Rectal smooth muscle tissue (tissue), 1 donor: ENCODE measurements at regions not wholly inside any gene's neighbourhood (a gene's known extent, or its start where the extent isn't known, plus 50 kb on each side); places are given as distances from the start of the nearest gene placed in this dataset.
"Not testable (repeated sequence)": the region's sequence is repeated elsewhere in the genome, so short reads cannot be mapped to it uniquely, and the experiment has no call there.

Experiments
- H3K27ac ChIP-seq: one replicate; pipeline ENCODE4 v1.7.0; 2013; ENCODE audit warnings: low read depth, low read length, inconsistent platforms
- H3K27me3 ChIP-seq: one replicate; pipeline ENCODE4 v1.7.0; 2013; ENCODE audit warnings: low read length; ENCODE audit not compliant: control insufficient read depth, insufficient read depth
- H3K36me3 ChIP-seq: one replicate; pipeline ENCODE4 v1.7.0; 2013; ENCODE audit warnings: low read length; ENCODE audit not compliant: control insufficient read depth, insufficient read depth
- H3K4me1 ChIP-seq: one replicate; pipeline ENCODE4 v1.7.0; 2013; ENCODE audit warnings: low read length; ENCODE audit not compliant: control insufficient read depth, insufficient read depth
- H3K4me3 ChIP-seq: one replicate; pipeline ENCODE4 v1.7.0; 2013; ENCODE audit warnings: low read length
- H3K9ac ChIP-seq: one replicate; pipeline ENCODE4 v1.7.0; 2013; ENCODE audit warnings: low read length

GRCh38 chr5:90274216-90274615, 135.3 kb downstream of the CETN3 start:
- Histone ChIP-seq H3K4me1 (no peaks in the 10 kb centered on the region), H3K27ac (no peak overlapping the region), H3K4me3 (no peak overlapping the region), H3K9ac (no peak overlapping the region), H3K27me3 (no peaks in the 10 kb centered on the region), H3K36me3 (no peaks in the 10 kb centered on the region)

GRCh38 chr5:90267646-90268045, 141.9 kb downstream of the CETN3 start:
- Histone ChIP-seq H3K4me3 (no peak overlapping the region), H3K36me3 (no peaks in the 10 kb centered on the region), H3K9ac (no peak overlapping the region), H3K27ac (no peak overlapping the region), H3K4me1 (peaks cover 5% of the 10 kb centered on the region), H3K27me3 (no peaks in the 10 kb centered on the region)

GRCh38 chr5:90265545-90265857, 144.1 kb downstream of the CETN3 start:
- Histone ChIP-seq H3K27ac (no peak overlapping the region), H3K36me3 (no peaks in the 10 kb centered on the region), H3K9ac (no peak overlapping the region), H3K4me3 (no peak overlapping the region), H3K27me3 (no peaks in the 10 kb centered on the region), H3K4me1 (peaks cover 5% of the 10 kb centered on the region)

- Histone ChIP-seq H3K4me1 (peaks cover 5% of the 10 kb centered on the region), H3K9ac (no peak overlapping the region), H3K27me3 (no peaks in the 10 kb centered on the region), H3K27ac (no peak overlapping the region), H3K36me3 (no peaks in the 10 kb centered on the region), H3K4me3 (no peak overlapping the region)
These were observed 144.6 kb downstream of the CETN3 start for GRCh38 chr5:90264689-90265544.

- Histone ChIP-seq H3K27ac (no peak overlapping the region), H3K9ac (no peak overlapping the region), H3K27me3 (no peaks in the 10 kb centered on the region), H3K4me3 (no peak overlapping the region), H3K36me3 (no peaks in the 10 kb centered on the region), H3K4me1 (peaks cover 5% of the 10 kb centered on the region)
These were observed 146.3 kb downstream of the CETN3 start for GRCh38 chr5:90263102-90263820.

- H3K36me3 ChIP-seq = no peaks in the 10 kb centered on the region
- H3K27ac ChIP-seq = no peak overlapping the region
- H3K27me3 ChIP-seq = no peaks in the 10 kb centered on the region
- no peak overlapping the region for H3K4me3 ChIP-seq
- no peaks in the 10 kb centered on the region for H3K4me1 ChIP-seq
- H3K9ac ChIP-seq = no peak overlapping the region
These were observed 158.1 kb downstream of the CETN3 start for GRCh38 chr5:90251447-90251846.

- Histone ChIP-seq H3K4me3 (no peak overlapping the region), H3K4me1 (peaks cover 3% of the 10 kb centered on the region), H3K9ac (no peak overlapping the region), H3K27me3 (no peaks in the 10 kb centered on the region), H3K36me3 (no peaks in the 10 kb centered on the region), H3K27ac (no peak overlapping the region)
These were observed 160.9 kb downstream of the CETN3 start for GRCh38 chr5:90248640-90249039.

- not testable (repeated sequence) for H3K36me3 ChIP-seq, H3K4me3 ChIP-seq, H3K4me1 ChIP-seq, H3K9ac ChIP-seq, H3K27ac ChIP-seq, H3K27me3 ChIP-seq
These were observed 165.7 kb downstream of the CETN3 start for GRCh38 chr5:90243848-90244247.

- Histone ChIP-seq H3K4me3 (no peak overlapping the region), H3K4me1 (no peaks in the 10 kb centered on the region), H3K9ac (no peak overlapping the region), H3K27ac (no peak overlapping the region), H3K36me3 (no peaks in the 10 kb centered on the region), H3K27me3 (no peaks in the 10 kb centered on the region)
These were observed 176.1 kb downstream of the CETN3 start for GRCh38 chr5:90233476-90233875.

GRCh38 chr5:90231688-90232087, 177.9 kb downstream of the CETN3 start:
- Histone ChIP-seq H3K4me3 (no peak overlapping the region), H3K27ac (no peak overlapping the region)

GRCh38 chr5:90227683-90228082, 181.9 kb downstream of the CETN3 start:
- H3K27ac ChIP-seq = no peak overlapping the region
- no peaks in the 10 kb centered on the region for H3K4me1 ChIP-seq
- H3K36me3 ChIP-seq = no peaks in the 10 kb centered on the region
- no peaks in the 10 kb centered on the region for H3K27me3 ChIP-seq
- H3K9ac ChIP-seq = no peak overlapping the region
- no peak overlapping the region for H3K4me3 ChIP-seq

More at GRCh38 chr5:90231688-90232087, 177.9 kb downstream of the CETN3 start:
- no peaks in the 10 kb centered on the region for H3K36me3 ChIP-seq
- no peaks in the 10 kb centered on the region for H3K4me1 ChIP-seq
- H3K27me3 ChIP-seq = no peaks in the 10 kb centered on the region
- no peak overlapping the region for H3K9ac ChIP-seq

- H3K27me3 ChIP-seq = no peaks in the 10 kb centered on the region
- H3K4me3 ChIP-seq = no peak overlapping the region
- no peak overlapping the region for H3K9ac ChIP-seq
- H3K27ac ChIP-seq = no peak overlapping the region
- no peaks in the 10 kb centered on the region for H3K36me3 ChIP-seq
- H3K4me1 ChIP-seq = no peaks in the 10 kb centered on the region
These were observed 183.0 kb downstream of the CETN3 start for GRCh38 chr5:90226433-90227099.
